Middle frontal gyrus (tissue), 1 donor: ENCODE measurements at regions not wholly inside any gene's neighbourhood (a gene's known extent, or its start where the extent isn't known, plus 50 kb on each side); places are given as distances from the start of the nearest gene placed in this dataset.
"Not testable (repeated sequence)": the region's sequence is repeated elsewhere in the genome, so short reads cannot be mapped to it uniquely, and the experiment has no call there.

Experiments used
- DNase-seq: peaks from one replicate; pipeline ENCODE4 v3.0.0-alpha.2; 2015; ENCODE audit warnings: low spot score; ENCODE audit errors: extremely low spot score

DNA sequence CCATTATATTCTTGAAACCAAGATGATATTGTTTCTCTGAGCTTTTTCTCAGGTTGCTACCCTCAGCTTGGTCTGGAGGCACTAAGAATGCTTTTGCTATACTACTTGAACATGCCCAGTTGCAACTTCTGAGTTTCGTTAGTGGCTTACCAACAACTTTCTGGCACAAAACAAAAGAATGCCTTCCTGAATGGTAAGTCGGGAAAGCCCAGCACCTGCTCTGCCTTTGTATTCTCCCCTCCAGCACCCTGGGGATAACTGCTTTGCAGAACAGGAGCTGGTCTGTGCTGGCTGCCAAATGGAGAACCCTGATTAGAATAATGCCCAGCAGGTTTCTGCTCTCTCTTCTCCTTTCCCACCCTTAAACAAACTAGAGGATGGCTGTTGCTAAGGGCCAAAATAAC is 149.3 kb downstream of the TGFB2 start:
- no peak for DNase-seq

DNA sequence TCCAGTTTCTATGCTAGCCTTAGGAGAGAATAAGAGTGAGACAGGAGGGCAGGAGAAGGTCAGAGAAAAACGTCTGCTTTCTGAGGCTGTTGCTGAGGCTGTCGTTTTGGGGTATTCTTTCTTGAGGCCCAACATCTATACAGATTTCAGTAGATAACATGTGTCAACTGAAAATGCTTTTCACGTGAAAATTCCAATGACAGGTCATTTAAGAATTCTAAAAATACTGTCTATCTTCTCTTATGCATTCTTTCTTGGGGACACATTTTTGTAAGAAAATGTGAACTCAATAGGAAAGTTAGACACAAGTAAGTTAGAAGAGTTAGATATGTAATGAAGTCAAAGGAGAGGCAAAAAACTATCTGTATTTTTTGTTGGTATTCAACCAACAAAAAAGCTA is 150.8 kb downstream of the TGFB2 start:
- DNase-seq, result no peak

DNA sequence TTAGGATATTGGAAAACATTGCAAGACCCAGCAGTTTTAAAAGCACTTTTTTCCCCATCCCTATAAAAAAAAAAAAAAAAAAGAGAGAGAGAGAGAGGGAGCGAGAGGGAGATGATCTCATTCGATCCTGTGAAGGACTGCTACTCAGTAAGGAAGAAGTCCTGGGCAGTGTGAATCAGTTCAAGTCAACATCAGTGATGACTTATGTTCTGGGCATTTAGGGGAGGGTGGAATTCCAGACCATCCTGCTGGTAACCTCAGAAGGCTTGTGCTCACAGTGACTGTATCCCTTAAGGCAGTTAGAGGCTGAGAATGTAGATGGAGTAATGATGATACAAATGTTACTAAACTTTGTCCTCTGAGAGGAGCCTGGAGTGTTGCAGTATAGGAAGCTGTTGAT is 151.4 kb downstream of the TGFB2 start:
- DNase-seq, result no peak

DNA sequence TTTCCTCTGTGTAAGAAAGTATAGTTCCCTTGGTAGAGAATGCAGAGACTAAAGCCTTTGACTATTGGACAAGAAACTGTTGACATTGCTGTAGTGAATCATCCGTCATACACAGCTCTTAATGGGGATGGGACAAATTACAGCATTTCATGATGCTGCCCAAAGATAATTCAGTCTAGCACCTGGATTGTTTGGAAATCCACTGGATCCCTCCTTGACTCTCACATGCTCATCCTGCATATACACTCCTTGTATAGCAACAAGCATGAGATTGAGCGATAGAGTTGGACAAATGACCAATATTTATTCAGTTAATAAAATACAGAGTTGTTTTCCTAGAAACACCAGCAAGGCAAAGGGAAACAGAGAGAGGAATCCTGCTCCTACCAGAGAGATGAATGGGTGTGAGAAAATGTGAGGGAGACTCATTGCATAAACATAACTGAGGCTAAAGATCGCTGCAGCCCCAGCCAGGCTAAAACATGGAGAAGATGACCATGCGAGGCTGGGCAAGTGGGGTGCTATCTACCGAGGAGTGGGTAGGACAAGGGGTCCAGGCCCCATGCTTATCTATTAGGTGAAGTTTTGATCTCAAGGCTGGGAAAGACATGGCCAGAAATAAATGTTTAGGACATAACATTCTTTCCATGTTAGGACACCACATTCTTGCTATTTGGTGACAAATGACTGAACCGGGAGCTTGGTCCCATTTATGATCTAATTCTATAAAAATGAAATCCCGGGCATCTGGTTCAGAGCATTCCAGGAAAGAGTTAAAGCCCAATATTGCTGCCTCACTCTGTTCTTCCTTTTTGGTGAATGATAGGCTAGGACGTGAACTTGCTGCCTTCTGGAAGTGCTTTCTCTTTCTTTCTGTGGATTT is 153.2 kb downstream of the TGFB2 start:
- no peak for DNase-seq

DNA sequence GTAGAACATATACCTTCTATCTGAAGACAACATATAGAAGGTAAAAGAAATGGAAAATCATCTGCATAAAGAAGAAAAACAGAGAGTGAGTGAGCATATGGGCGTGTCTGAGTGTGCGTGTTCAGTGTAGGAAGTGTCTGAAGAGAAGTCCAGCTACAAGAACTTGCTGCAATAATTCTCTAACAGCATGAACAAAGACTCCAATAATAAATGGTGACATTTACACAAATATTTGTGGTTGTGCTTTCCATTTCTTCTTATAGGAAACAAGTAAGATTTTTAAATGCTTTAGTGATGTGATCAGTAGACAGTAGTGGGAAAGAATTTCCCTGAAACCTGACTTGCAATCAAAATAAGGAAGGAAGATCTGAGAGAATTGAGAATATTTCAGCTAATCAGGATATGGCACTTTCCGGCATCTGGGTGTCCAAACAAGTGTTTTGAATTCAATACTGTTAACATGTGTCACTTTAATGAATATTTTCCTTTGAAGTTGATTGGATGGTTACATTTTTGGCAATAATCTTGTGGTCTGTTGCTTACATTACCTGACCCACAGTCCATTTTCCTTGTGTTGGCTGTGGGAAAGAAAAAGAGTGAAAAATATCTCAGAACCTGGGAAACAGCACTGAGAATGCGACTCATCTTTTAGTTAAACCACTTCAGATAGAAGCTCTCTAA is 154.0 kb downstream of the TGFB2 start:
- DNase-seq, result no peak

DNA sequence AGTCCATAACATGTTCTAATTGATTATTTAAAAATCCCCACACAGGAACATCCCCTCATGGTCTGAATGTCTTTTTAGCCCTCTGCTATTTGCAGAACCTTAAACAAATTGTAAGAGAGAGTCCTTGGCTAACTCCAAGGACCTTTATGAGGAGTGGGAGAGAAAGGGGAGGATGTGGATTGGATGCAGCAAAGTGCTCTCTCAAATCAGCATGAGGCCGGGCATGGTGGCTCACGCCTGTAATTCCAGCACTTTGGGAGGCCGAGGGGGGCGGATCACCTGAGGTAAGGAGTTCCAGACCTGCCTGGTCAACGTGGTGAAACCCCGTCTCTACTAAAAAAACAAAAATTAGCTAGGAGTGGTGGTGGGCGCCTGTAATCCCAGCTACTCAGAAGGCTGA is 154.8 kb downstream of the TGFB2 start:
- DNase-seq, result no peak

DNA sequence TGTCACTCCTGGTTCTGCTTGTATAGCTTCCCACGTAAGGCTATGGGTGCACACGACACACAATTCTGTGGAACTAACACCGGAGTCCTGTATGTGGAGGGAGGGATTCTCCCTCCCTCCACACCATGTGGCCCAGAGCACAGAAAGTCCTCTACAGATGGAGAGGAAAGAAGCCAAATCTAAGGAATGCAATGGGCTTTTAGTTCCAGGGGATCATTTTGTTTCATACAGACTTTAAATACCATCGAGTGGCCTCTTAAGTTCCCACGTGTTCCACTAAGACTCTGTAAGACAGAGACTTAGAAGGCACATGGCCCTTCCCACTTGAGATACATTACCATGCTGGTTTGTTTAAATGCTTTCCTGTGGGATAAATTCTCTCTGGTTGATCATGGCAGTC is 156.0 kb downstream of the TGFB2 start:
- no peak for DNase-seq

DNA sequence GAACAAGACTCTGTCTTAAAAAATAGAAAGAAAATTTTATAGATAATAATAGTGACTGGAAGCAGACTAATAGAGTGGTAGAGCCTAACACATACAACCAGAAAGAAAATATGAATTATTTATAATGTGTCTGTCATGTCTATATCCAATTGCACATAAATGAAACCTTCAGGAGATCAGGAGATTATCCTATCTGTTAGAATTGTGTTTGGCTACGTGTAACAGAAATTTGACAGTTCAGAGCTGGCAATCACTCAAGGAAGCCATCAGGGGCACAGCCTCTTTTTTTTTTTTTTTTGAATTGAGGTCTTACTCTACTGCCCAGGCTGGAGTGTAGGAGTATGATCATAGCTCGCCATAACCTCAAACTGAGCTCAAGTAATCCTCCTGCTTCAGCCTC is 157.2 kb downstream of the TGFB2 start:
- no peak for DNase-seq

DNA sequence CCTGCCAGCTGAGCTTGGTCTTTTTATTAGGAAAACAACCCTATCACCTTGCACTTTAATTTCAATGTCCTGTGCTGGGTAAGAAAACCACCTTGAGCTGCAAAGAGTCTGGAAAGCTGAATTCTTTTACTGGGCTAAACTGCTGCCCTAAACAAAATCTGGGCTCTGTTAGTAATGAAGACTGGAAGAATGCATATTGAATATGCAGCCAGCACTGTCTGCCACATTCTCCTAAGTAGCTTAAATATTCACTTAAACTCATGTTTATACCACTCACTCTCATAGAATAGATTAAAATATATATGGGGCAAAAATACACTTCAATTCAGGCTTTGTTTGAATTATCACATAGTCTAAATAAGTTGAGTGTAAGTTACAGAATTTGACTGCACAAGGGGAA is 158.0 kb downstream of the TGFB2 start:
- DNase-seq, result no peak

DNA sequence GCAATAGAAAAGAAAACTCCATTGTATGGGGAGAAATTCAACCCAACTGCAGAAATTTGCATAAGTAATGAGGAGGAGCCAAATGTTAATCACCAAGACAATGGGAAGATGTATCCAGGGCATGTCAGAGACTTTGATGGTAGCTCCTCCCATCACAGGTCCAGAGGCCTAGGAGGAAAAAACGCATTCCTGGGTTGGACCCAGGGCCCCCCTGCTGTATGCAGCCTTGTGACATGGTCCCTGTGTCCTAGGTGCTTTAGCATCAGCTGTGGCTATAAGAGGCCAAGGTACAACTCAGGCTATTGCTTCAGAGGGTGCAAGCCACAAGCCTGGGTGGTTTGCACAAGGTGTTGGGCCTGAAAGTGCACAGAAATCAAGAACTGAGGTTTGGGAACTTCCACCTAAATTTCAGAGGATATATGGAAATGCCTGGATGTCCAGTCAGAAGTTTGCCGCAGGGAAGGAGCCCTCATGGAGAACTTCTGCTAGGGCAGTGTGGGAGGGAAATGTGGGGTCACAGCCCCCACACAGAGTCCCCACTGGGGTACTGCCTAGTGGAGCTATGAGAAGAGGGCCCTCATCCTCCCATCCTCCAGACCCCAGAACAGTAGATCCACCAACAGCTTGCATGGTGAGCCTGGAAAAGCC is 162.3 kb downstream of the TGFB2 start:
- no peak for DNase-seq

DNA sequence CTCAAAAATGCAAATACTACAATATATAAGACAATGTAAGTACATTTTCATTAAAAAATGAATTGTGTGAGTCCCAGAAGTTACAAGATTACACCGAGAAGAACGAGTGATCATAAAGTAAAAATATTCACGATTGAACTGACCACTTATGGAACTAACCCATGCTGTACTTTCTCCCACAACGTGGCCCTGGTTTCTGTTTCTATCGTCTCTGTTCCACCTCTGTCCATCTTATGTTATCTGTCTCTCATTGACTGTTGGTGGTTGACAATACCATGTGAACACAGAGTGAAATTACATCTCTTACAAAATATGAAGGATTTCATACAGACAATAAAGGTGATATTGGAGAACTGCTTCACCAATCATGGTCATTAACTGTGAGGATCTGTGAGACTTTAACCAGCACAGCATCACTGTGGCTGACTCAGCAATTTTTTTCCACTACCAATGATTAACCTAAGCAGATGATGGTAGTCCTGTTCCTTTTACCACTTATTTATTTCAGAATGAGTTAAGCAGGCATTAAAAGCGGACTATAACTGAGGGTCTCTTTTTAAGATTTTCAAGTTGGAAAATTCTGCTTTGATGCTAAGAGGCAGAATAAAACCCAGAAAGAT is 165.1 kb downstream of the TGFB2 start:
- DNase-seq, result no peak

DNA sequence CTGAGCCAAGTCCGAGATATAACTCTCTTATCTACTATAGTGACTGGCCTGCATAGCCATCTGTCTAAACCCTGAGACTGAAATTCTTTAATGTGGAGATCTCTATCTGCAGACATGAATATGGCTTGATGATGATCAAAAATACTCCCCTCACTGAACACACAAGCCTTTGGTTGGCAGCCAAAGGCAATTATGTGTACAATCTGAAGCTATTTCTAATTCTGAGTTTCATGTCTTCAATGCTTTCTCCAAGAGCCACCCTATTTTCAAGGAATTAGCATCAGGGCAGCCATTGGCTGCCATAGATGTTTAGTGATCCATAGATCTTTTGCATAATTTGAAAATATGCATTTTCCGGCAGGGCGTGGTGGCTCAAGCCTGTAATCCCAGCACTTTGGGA is 168.2 kb downstream of the TGFB2 start:
- DNase-seq, result no peak

DNA sequence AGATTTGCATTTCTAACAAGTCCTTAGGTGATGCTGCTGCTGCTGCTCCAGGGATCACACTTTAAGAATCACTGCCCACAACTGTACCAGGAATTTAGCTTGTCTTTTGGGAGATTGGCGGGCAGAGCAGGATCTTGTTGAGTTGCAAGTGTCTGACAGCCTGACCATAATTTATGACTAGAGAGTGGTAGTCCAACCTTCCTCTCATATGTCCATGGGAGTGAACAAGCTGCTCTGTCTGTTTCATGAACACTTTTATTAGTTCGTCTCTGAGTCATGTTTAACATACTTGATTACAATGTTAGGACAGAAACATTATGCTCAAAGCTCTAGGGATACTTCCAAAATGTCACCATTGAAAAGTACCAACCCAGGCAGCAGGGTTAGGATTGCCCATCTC is 169.6 kb downstream of the TGFB2 start:
- no peak for DNase-seq

DNA sequence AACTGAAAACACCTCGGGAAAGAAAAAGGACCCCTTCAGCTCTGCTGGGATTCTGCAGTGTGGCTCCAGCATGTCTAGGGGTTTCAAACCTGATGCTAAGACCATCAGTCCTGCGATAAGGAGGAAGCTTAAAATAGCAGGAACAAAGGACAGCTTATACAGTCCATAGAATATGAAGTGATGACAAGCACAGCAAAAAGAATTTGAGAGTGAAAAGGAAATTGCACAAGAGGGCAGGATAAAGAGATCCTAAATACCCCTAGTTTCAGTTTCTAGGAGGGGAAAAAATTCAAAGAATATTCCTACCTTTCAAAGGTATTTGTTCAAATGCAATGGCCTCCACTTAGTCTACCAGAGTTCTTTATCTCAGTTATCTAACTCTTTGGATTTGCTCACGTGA is 171.4 kb downstream of the TGFB2 start:
- no peak for DNase-seq

DNA sequence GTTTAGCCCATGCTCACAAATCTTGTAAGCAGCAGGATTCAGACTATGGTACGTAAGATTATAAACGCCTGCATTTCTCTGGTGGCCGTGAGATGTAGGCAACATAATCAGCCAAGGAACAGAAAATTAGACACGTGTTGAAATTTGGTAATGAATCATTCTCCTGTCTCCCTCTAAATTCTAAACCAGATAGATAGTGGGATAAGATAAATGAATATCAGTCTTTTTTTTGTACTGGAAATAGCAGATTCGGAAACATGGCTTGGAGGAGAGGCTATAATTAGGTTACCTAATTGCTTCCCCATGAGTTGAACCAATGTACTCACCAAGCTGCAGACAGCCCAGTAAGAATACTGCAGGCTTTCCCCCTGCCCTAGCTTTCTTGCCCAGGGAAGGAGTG is 172.3 kb downstream of the TGFB2 start:
- no peak for DNase-seq

DNA sequence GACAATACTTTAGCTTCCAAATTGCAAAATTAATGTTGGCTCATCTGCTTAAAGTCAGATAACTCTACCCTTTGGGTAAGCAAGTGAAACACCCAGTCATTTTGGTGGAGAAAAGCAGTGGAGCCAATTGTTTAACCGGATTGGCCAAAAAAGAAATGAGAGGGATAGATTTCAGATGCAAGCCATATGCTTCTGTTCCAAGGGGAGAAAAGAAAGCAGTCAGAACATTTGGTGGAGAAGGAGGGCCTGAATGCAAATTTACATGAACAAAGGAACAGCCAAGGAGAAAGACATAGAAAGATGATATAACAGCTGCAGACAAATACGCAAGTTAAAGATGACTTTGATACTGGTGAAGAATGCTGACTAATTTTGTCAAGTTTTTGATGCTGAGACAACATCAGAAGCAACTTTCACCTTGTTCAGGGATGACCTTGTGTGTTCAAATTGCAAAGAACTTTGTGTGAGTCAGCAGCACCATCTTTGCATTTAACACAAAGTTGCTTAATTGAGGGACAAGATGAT is 173.1 kb downstream of the TGFB2 start:
- DNase-seq, result no peak

DNA sequence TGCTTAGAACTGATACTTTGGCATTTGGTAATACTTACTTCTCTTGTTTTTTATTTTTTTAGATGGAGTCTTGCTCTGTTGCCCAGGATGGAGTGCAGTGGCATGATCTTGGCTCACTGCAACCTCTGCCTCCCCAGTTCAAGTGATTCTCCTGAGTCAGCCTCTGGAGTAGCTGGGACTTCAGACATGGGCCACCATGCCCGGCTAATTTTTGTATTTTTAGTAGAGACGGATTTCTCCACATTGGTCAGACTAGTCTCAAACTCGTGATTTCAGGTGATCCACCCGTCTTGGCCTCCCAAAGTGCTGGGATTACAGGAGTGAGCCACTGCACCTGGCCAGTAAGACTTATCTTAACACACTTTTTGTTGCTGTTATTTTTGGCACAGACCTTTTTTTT is 175.5 kb downstream of the TGFB2 start:
- not testable (repeated sequence) for DNase-seq

DNA sequence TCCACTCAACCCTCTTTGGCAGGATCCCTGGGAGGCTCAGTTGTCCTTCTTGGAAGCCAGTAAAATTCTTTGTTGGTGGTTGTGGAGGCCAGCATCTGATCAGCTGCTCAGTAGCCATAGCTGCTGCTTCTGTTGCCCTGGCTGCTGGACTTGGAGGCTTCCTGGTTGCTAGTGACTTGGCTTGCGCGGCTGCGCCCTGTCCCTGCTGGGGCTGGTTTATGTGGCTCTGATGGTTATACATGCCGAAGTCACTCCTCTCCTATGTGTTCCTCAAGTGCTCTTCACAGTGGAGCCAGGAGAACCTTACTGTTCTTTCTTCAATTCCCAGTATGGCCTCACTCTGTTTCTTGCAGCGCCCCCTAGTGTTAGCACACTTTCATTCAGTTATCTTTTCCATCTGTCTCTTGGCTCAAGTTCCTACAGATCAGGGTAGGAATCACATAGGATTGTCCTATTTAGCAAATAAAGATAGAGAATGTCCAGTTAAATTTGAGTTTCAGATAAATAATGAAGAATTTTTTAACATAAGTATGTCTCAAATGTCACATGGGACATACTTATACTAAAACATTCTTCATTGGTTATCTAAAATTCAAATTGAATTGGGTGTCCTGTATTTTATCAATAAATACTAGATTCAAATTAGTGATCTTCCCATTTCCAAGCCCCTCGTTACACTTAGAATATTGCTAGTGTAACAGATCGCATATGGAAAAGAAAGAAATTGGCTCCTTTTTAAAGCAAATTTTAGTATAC is 176.5 kb downstream of the TGFB2 start:
- DNase-seq, result no peak

DNA sequence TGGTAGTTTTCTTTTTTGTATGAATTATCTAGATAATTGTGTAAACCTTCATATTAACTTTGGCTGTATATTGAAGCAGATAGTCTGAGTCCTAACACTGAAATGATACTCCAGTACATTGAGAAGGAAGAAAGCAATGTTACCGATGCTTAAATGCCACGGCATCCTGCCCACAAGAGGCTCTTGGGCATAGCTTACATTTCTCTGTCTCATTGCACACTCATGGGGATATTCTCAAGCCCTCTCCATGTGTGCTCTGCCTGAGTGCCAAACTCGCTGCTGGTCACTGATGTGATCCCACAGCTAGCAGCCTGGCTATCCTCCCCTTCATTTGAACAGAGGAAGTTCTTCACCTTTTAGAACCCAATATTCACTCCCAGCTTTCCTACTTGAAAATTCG is 179.4 kb downstream of the TGFB2 start:
- DNase-seq, result no peak

DNA sequence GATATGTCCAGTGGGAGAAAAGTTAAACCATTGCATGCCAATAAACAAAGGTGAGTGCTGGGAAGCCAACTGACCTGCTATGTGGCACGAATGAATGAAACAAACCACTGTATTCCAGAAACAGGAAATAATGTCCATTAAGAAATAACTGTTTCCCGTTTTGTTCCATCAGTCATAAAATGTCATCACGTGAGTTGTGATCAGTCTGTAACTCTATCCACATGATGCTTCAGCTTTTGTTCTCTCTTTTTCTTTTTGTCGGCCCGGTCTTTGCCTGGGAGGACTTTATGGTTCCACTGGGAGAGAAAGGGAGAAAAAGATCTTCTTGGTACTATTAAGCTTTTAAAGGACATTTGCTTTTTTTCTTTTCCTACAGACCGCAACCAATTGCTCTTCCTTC is 179.9 kb downstream of the TGFB2 start:
- no peak for DNase-seq
